Esophagus squamous epithelium (tissue), 5 donors: ENCODE measurements at regions not wholly inside any gene's neighbourhood (a gene's known extent, or its start where the extent isn't known, plus 50 kb on each side); places are given as distances from the start of the nearest gene placed in this dataset.

Experiments
- DNase-seq: peaks from one replicate; lab custom pipeline; 2025; lab: John Stamatoyannopoulos, UW
- H3K27ac ChIP-seq, 4 donors: fragments of 200-600 bp; sonication (generic); one replicate each; pipeline ENCODE4 v1.5.1; 2016 to 2019; ENCODE audit warnings: mild to moderate bottlenecking in 1 of 4
- H3K27me3 ChIP-seq, 4 donors: fragments of 200-600 bp; sonication (generic); 1 replicate in 3 of 4; 2 replicates in 1 of 4; pipeline versions ENCODE4 v1.5.1 to v1.6.0; 2017 to 2021; ENCODE audit warnings: antibody characterized with exemption in 1 of 4
- H3K36me3 ChIP-seq, 3 donors: fragments of 200-600 bp; sonication (generic); one replicate each; pipeline ENCODE4 v1.5.1; 2016 to 2019
- H3K4me1 ChIP-seq, 3 donors: fragments of 200-600 bp; sonication (generic); one replicate each; pipeline ENCODE4 v1.5.1; 2017 to 2019
- H3K4me3 ChIP-seq, 4 donors: fragments of 200-600 bp; sonication (generic); 1 replicate in 3 of 4; 2 replicates in 1 of 4; pipeline ENCODE4 v1.5.1; 2016 to 2019; ENCODE audit warnings: mild to moderate bottlenecking in 2 of 4, moderate library complexity in 1 of 4
- H3K9me3 ChIP-seq, 3 donors: fragments of 200-600 bp; sonication (generic); one replicate each; pipeline ENCODE4 v1.5.1; 2016 to 2019
- POLR2A ChIP-seq, 4 donors: fragments of 450-650 bp; IDR thresholded peaks; one replicate each; pipeline ENCODE4 v1.6.1; 2017; ENCODE audit warnings: antibody characterized with exemption in 4 of 4, mild to moderate bottlenecking in 4 of 4, moderate library complexity in 3 of 4
- WGBS, 2 donors: methylation state at CpG; one replicate each; pipeline ENCODE4 v1.1.5; 2018; 5-methylcytosine and 5-hydroxymethylcytosine counted together
- intact Hi-C: fragments of 100-400 bp; cut with DNase I; formaldehyde crosslinking; loops from one replicate; pipeline ENCODE4 v1.15.0; 2022
- TF ChIP-seq, protein P1 (sequence below), 6 experiments: fragments of 450-650 bp in 4 of 6; fragments of 200-600 bp in 2 of 6; sonication (generic) in 2 of 6; IDR thresholded peaks; one replicate each; pipeline ENCODE4 v1.5.1; 2016 to 2019; ENCODE audit warnings: antibody characterized with exemption in 6 of 6, mild to moderate bottlenecking in 4 of 6, moderate library complexity in 4 of 6
- donor health status: DM: yes; HTN: yes; CAD: no.

DNA sequence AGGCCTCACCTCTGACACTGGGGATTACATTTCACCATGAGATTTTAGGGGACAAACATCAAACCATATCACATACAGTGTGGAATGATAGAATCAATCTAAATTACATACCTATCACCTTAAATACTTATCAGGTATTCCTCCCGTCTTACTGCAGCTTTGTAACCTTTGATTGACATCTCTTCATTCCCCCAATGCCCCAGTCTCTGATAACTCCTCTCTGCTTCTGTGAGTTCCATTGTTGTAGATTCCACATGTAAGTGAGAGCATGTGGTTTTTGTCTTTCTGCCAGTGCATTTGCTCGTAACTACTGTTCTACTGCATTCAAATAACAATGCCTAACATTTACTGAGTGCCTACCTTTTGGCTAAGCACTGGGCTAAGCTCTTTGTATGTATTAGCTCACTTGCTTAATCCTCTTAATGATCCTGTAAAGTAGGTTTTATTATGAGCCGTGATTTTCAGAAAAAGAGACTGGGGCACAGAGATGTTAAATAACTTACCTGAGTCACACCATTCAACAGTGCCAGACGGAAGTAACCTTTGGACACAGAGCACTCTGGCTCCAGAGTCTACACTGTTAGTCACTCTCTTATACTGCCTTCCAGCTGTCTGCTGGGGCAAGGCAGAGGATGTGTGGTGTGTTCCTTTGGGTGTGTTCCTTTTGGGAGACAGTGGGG lies 63.7 kb upstream of the ESX1 start:
- H3K4me1 ChIP-seq: peaks cover 0 to 10% (median 0%) of the 10 kb centered on the region in 3 donors
- H3K4me3 ChIP-seq: no peak overlapping the region
- no peaks in the 10 kb centered on the region for H3K36me3 ChIP-seq
- no peaks in the 10 kb centered on the region for H3K9me3 ChIP-seq
- 39 to 41% methylated on average over 3 to 4 of the region's 4 CpGs for WGBS, 2 donors
- H3K27me3 ChIP-seq: peaks cover 0 to 50% (median 3%) of the 10 kb centered on the region in 4 donors
- DNase-seq: no peak
- intact Hi-C loops: no loop called here
- no peak for TF ChIP-seq POLR2A (IDR thresholded peaks at IDR 0.05)
- TF ChIP-seq, protein P1, sequence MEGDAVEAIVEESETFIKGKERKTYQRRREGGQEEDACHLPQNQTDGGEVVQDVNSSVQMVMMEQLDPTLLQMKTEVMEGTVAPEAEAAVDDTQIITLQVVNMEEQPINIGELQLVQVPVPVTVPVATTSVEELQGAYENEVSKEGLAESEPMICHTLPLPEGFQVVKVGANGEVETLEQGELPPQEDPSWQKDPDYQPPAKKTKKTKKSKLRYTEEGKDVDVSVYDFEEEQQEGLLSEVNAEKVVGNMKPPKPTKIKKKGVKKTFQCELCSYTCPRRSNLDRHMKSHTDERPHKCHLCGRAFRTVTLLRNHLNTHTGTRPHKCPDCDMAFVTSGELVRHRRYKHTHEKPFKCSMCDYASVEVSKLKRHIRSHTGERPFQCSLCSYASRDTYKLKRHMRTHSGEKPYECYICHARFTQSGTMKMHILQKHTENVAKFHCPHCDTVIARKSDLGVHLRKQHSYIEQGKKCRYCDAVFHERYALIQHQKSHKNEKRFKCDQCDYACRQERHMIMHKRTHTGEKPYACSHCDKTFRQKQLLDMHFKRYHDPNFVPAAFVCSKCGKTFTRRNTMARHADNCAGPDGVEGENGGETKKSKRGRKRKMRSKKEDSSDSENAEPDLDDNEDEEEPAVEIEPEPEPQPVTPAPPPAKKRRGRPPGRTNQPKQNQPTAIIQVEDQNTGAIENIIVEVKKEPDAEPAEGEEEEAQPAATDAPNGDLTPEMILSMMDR (IDR thresholded peaks at IDR 0.05): no peak
- no peak overlapping the region for H3K27ac ChIP-seq

- peaks cover 0 to 10% (median 0%) of the 10 kb centered on the region in 3 donors for H3K4me1 ChIP-seq
- no peak for DNase-seq
- intact Hi-C loops: no loop called here
- TF ChIP-seq, protein P1 (IDR thresholded peaks at IDR 0.05): no peak
- no peak for TF ChIP-seq POLR2A (IDR thresholded peaks at IDR 0.05)
- H3K27me3 ChIP-seq: peaks cover 0 to 48% (median 2%) of the 10 kb centered on the region in 4 donors
- no peak overlapping the region for H3K27ac ChIP-seq
- no peak overlapping the region for H3K4me3 ChIP-seq
- no peaks in the 10 kb centered on the region for H3K9me3 ChIP-seq
- no peaks in the 10 kb centered on the region for H3K36me3 ChIP-seq
- 75 to 90% methylated on average over 2 to 3 of the region's 3 CpGs for WGBS, 2 donors
These were observed 62.0 kb upstream of the ESX1 start for GRCh38 chrX:104316739-104317138.

- Histone ChIP-seq H3K27ac (no peak overlapping the region), H3K36me3 (no peaks in the 10 kb centered on the region), H3K9me3 (no peaks in the 10 kb centered on the region), H3K4me3 (no peak overlapping the region), H3K4me1 (peaks cover 0 to 10% (median 0%) of the 10 kb centered on the region in 3 donors), H3K27me3 (peaks cover 0 to 51% (median 2%) of the 10 kb centered on the region in 4 donors)
- 48% methylated on average over 3 of the region's 3 CpGs for WGBS, 2 donors
- no peak for DNase-seq
- TF ChIP-seq, protein P1 (IDR thresholded peaks at IDR 0.05): no peak
- TF ChIP-seq POLR2A (IDR thresholded peaks at IDR 0.05): no peak
- intact Hi-C loops: no loop called here
These were observed 60.8 kb upstream of the ESX1 start for GRCh38 chrX:104315555-104315954.

- H3K4me1 ChIP-seq: peaks cover 0 to 5% (median 0%) of the 10 kb centered on the region in 3 donors
- no peaks in the 10 kb centered on the region for H3K36me3 ChIP-seq
- no peak overlapping the region for H3K27ac ChIP-seq
- DNase-seq: no peak
- TF ChIP-seq POLR2A (IDR thresholded peaks at IDR 0.05): no peak
- TF ChIP-seq, protein P1 (IDR thresholded peaks at IDR 0.05): no peak
- intact Hi-C loops: no loop called here
- peaks cover 0 to 35% (median 0%) of the 10 kb centered on the region in 4 donors for H3K27me3 ChIP-seq
- H3K4me3 ChIP-seq: no peak overlapping the region
- WGBS, 2 donors: 65 to 78% methylated on average over 2 of the region's 2 CpGs
- H3K9me3 ChIP-seq: no peaks in the 10 kb centered on the region
These were observed 56.0 kb upstream of the ESX1 start for GRCh38 chrX:104310657-104311254.

GRCh38 chrX:104310090-104310489 lies 55.4 kb upstream of the ESX1 start:
- Histone ChIP-seq H3K4me3 (no peak overlapping the region), H3K27ac (no peak overlapping the region), H3K36me3 (no peaks in the 10 kb centered on the region), H3K27me3 (peaks cover 0 to 35% (median 0%) of the 10 kb centered on the region in 4 donors), H3K9me3 (no peaks in the 10 kb centered on the region), H3K4me1 (peaks cover 0 to 5% (median 0%) of the 10 kb centered on the region in 3 donors)
- DNase-seq: no peak
- TF ChIP-seq, protein P1 (IDR thresholded peaks at IDR 0.05): peak in 1 of 6 experiments; percentile 24
- TF ChIP-seq POLR2A (IDR thresholded peaks at IDR 0.05): no peak
- intact Hi-C loops: no loop called here
- 22 to 47% methylated on average over 11 to 12 of the region's 12 CpGs for WGBS, 2 donors
